Cardiac fibroblast (primary cell): ENCODE measurements at regions not wholly inside any gene's neighbourhood (a gene's known extent, or its start where the extent isn't known, plus 50 kb on each side); places are given as distances from the start of the nearest gene placed in this dataset.

Experiments used
- DNase-seq, 2 donors: peaks; one replicate each; pipeline versions ENCODE4 v3.0.0 to v3.0.0-alpha.2; 2010; ENCODE audit warnings: low read depth in 2 of 2
- H3K4me3 ChIP-seq, 2 donors: replicated peaks in 1 of 2; 1 replicate in 1 of 2; 2 replicates in 1 of 2; pipeline ENCODE4 v1.5.1; 2011; ENCODE audit warnings: low read depth in 2 of 2, low read length in 2 of 2, mild to moderate bottlenecking in 2 of 2, moderate library complexity in 1 of 2
- CTCF ChIP-seq: IDR thresholded peaks from one replicate; pipeline ENCODE4 v1.5.1; 2011; ENCODE audit warnings: low read depth, mild to moderate bottlenecking, low read length, inconsistent platforms

GRCh38 chr1:219347376-219347775 is 173.7 kb downstream of the LYPLAL1 start:
- DNase-seq, result peak in 1 of 2 donors; percentile 45
- no peak for TF ChIP-seq CTCF
- H3K4me3 ChIP-seq, result no peak overlapping the region

DNA sequence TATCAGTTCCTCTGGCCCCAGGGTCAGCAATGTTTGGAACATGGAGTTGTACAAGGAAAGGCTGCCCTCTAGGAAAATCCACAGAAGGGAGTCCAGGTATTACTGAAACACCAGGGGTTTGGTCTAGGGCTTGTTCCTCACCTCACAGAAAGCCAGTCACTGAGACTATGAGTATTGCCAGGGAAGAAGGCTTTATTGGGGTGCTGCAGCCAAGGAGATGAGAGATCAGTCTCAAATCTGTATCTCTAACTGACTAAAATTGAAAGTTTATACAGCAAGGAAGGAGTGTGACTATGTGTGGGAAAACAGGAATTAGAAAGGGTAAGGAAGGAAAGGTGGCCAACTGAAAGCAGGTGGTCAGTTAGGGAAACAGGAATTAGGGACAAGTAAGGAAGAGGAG is 172.3 kb downstream of the LYPLAL1 start:
- TF ChIP-seq CTCF, result no peak
- DNase-seq, result no peak
- H3K4me3 ChIP-seq, result no peak overlapping the region

- TF ChIP-seq CTCF, result no peak
- DNase-seq, result no peak
- H3K4me3 ChIP-seq, result no peak overlapping the region
Observed at GRCh38 chr1:219342836-219343235, 169.2 kb downstream of the LYPLAL1 start.

- no peak for TF ChIP-seq CTCF
- no peak overlapping the region for H3K4me3 ChIP-seq
- DNase-seq, result peak; percentile 15 to 51
Observed at GRCh38 chr1:219340796-219341195, 167.1 kb downstream of the LYPLAL1 start.

- peak; percentile 16 to 52 for DNase-seq
- no peak overlapping the region for H3K4me3 ChIP-seq
- no peak for TF ChIP-seq CTCF
Observed at GRCh38 chr1:219339466-219339865, 165.8 kb downstream of the LYPLAL1 start.

- no peak for DNase-seq
- TF ChIP-seq CTCF, result no peak
- no peak overlapping the region for H3K4me3 ChIP-seq
Observed at GRCh38 chr1:219337588-219337987, 163.9 kb downstream of the LYPLAL1 start.

DNA sequence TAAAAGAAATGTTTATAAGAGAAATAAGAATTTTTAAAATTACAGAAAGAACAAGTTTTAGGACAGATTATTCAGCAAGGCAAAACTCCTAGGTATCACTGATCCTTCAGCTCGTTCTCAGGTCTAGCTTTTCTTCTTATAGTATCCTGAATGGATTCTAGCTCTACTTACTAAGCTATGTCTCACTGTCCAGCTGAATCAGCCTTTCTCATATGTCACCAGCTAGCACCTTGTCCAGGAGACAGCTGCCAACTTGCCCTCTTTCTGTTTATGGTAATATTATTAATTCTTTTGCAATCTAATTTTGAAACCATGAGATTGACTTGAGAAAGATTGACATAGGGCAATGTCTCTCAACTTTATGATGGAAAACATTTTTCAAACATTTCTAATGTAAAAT is 159.9 kb downstream of the LYPLAL1 start:
- DNase-seq, result no peak
- no peak for TF ChIP-seq CTCF
- no peak overlapping the region for H3K4me3 ChIP-seq
